ENCODE measurements at regions not wholly inside any gene's neighbourhood (a gene's known extent, or its start where the extent isn't known, plus 50 kb on each side); places are given as distances from the start of the nearest gene placed in this dataset.

GRCh38 chr4:78707268-78707667 is 68.9 kb upstream of the BMP2K start:
- no peaks in the 10 kb centered on the region for H3K79me2 ChIP-seq (ENCODE audit: control insufficient read depth, insufficient read depth, low read length)
- DNase-seq (ENCODE audit: low read depth, low spot score) (no peak), FAIRE-seq (no peak)
- no peak for TF ChIP-seq CTCF (IDR thresholded peaks at IDR 0.05; ENCODE audit: extremely low read depth in 1 of 2, insufficient read depth in 1 of 2, low read depth in 1 of 2, low read length in 2 of 2)
- TF ChIP-seq POLR2A (IDR thresholded peaks at IDR 0.05; ENCODE audit: low read depth, low read length): no peak
- no peak for TF ChIP-seq GATA2 (IDR thresholded peaks at IDR 0.05; ENCODE audit: insufficient read depth, insufficient read length, low read depth, low read length)
- no peak for TF ChIP-seq POLR2AphosphoS5 (IDR thresholded peaks at IDR 0.05; ENCODE audit: insufficient read depth, low read depth, low read length)
- TF ChIP-seq JUN (IDR thresholded peaks at IDR 0.05; ENCODE audit: borderline replicate concordance, insufficient read depth, insufficient read length, low read depth): no peak
- no peak for TF ChIP-seq MAX (IDR thresholded peaks at IDR 0.05; ENCODE audit: insufficient read depth, insufficient read length)
- TF ChIP-seq FOS (IDR thresholded peaks at IDR 0.05; ENCODE audit: borderline replicate concordance, insufficient read depth, low read length): no peak
- TF ChIP-seq MYC (IDR thresholded peaks at IDR 0.05; ENCODE audit: low read depth, low read length): no peak
- no peak for TF ChIP-seq EZH2 (IDR thresholded peaks at IDR 0.05; ENCODE audit: borderline replicate concordance, low read depth, low read length, severe bottlenecking)
- H3K9me1 ChIP-seq (replicated peaks; ENCODE audit: control insufficient read depth, extremely low read depth, insufficient read depth, low read length): no peaks in the 10 kb centered on the region
- H3K27me3 ChIP-seq (ENCODE audit: control insufficient read depth in 2 of 2, insufficient read depth in 2 of 2, low read length in 2 of 2): no peaks in the 10 kb centered on the region
- H2AFZ ChIP-seq (ENCODE audit: low read depth, low read length): no peak overlapping the region
- H3K36me3 ChIP-seq (ENCODE audit: control insufficient read depth in 2 of 2, extremely low read depth in 1 of 2, insufficient read depth in 2 of 2, low read length in 2 of 2): no peaks in the 10 kb centered on the region
- CTCF ChIA-PET: interaction anchor here (1.1 kb wide), 1 partner anchor 62 kb away, joined by 4 read pairs; no protein-coding TSS in a partner anchor
- no peak overlapping the region for H3K27ac ChIP-seq (ENCODE audit: insufficient read depth, low read depth, low read length)
- no TSS peak for BruUV-seq (replicated peaks)
- H3K4me1 ChIP-seq (ENCODE audit: control insufficient read depth, extremely low read depth, insufficient read depth, low read length): no peaks in the 10 kb centered on the region
- POLR2A ChIA-PET: no interaction called here
- dilution Hi-C loops (cut with MboI; ENCODE audit: extremely low pct_ligation_motif_present, low sequenced_read_pairs) (no loop called here), intact Hi-C loops (cut with micrococcal nuclease) (no loop called here)
- no peak overlapping the region for H3K9ac ChIP-seq (replicated peaks; ENCODE audit: extremely low read depth, insufficient read depth, low read length)
- no peak overlapping the region for H3K4me2 ChIP-seq (ENCODE audit: insufficient read depth, low read length)
- no peaks in the 10 kb centered on the region for H4K20me1 ChIP-seq (replicated peaks; ENCODE audit: control insufficient read depth, extremely low read depth, insufficient read depth, low read length)
- H3K4me3 ChIP-seq (replicated peaks in 1 of 3; ENCODE audit: insufficient read depth in 1 of 3, low read depth in 1 of 3, low read length in 3 of 3): no peak overlapping the region
- no peaks in the 10 kb centered on the region for H3K9me3 ChIP-seq (replicated peaks; ENCODE audit: control insufficient read depth, insufficient read depth, low read length)

Measured in endothelial cell of umbilical vein (primary cell).